ENCODE measurements at regions not wholly inside any gene's neighbourhood (a gene's known extent, or its start where the extent isn't known, plus 50 kb on each side); places are given as distances from the start of the nearest gene placed in this dataset.

DNA sequence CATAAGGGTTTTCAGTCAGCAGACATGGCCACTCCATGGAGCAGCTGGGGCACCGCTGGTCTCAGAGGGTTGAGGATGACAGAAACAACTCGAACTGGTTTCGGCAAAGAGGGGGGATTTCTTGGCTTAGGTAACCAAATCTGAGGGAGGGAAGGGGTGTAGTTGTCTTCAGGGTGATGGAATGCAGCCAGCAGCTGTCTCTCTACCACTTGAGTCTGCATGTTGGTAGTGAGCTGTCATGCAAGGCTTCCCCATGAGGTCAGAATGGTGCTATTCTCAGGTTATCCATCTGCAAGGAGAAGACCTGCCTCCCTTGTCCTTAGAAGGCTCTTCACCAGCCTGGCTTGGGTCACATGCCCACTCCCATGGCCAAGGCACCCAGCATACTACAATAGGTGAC lies 55.6 kb upstream of the PEG3 start:
- TF ChIP-seq, protein P1, sequence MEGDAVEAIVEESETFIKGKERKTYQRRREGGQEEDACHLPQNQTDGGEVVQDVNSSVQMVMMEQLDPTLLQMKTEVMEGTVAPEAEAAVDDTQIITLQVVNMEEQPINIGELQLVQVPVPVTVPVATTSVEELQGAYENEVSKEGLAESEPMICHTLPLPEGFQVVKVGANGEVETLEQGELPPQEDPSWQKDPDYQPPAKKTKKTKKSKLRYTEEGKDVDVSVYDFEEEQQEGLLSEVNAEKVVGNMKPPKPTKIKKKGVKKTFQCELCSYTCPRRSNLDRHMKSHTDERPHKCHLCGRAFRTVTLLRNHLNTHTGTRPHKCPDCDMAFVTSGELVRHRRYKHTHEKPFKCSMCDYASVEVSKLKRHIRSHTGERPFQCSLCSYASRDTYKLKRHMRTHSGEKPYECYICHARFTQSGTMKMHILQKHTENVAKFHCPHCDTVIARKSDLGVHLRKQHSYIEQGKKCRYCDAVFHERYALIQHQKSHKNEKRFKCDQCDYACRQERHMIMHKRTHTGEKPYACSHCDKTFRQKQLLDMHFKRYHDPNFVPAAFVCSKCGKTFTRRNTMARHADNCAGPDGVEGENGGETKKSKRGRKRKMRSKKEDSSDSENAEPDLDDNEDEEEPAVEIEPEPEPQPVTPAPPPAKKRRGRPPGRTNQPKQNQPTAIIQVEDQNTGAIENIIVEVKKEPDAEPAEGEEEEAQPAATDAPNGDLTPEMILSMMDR (IDR thresholded peaks at IDR 0.05; ENCODE audit: low read depth, low read length): no peak
- TF ChIP-seq EZH2phosphoT487 (IDR thresholded peaks at IDR 0.05; ENCODE audit: low read depth): no peak
